GM19395 (cell line): ENCODE measurements at regions not wholly inside any gene's neighbourhood (a gene's known extent, or its start where the extent isn't known, plus 50 kb on each side); places are given as distances from the start of the nearest gene placed in this dataset.
"Not testable (repeated sequence)": the region's sequence is repeated elsewhere in the genome, so short reads cannot be mapped to it uniquely, and the experiment has no call there.

Source experiments
- ATAC-seq: cut with Tn5 transposase; IDR thresholded peaks from one replicate; pipeline ENCODE4 v1.9.1; 2021; ENCODE audit warnings: mild to moderate bottlenecking, moderate library complexity; ENCODE audit not compliant: unreplicated experiment

GRCh38 chr2:138267161-138267901 is 234.2 kb upstream of the SPOPL start:
- peak; percentile 86 for ATAC-seq

- ATAC-seq: peak; percentile 39
Measured at GRCh38 chr2:138267902-138268254, 233.7 kb upstream of the SPOPL start.

- no peak for ATAC-seq
Measured at GRCh38 chr2:138269765-138270164, 231.8 kb upstream of the SPOPL start.

- no peak for ATAC-seq
Measured at GRCh38 chr2:138271467-138271866, 230.1 kb upstream of the SPOPL start.

GRCh38 chr2:138272524-138273195 is 228.9 kb upstream of the SPOPL start:
- ATAC-seq: no peak

GRCh38 chr2:138273280-138273679 is 228.3 kb upstream of the SPOPL start:
- ATAC-seq: not testable (repeated sequence)

- ATAC-seq: no peak
Measured at GRCh38 chr2:138274421-138275291, 226.9 kb upstream of the SPOPL start.

GRCh38 chr2:138275292-138275690 is 226.3 kb upstream of the SPOPL start:
- ATAC-seq: no peak

GRCh38 chr2:138275881-138276280 is 225.7 kb upstream of the SPOPL start:
- ATAC-seq: no peak

GRCh38 chr2:138276339-138276738 is 225.2 kb upstream of the SPOPL start:
- no peak for ATAC-seq

- no peak for ATAC-seq
Measured at GRCh38 chr2:138277062-138277461, 224.5 kb upstream of the SPOPL start.

GRCh38 chr2:138279871-138280270 is 221.7 kb upstream of the SPOPL start:
- no peak for ATAC-seq

- ATAC-seq: no peak
Measured at GRCh38 chr2:138280999-138281695, 220.4 kb upstream of the SPOPL start.

- no peak for ATAC-seq
Measured at GRCh38 chr2:138282014-138282672, 219.4 kb upstream of the SPOPL start.

GRCh38 chr2:138291805-138292204 is 209.8 kb upstream of the SPOPL start:
- no peak for ATAC-seq

- no peak for ATAC-seq
Measured at GRCh38 chr2:138293045-138293444, 208.5 kb upstream of the SPOPL start.

- ATAC-seq: no peak
Measured at GRCh38 chr2:138293549-138293948, 208.0 kb upstream of the SPOPL start.

GRCh38 chr2:138294451-138294850 is 207.1 kb upstream of the SPOPL start:
- ATAC-seq: no peak

- ATAC-seq: no peak
Measured at GRCh38 chr2:138296365-138296764, 205.2 kb upstream of the SPOPL start.

- ATAC-seq: peak; percentile 83
Measured at GRCh38 chr2:138298120-138298814, 203.3 kb upstream of the SPOPL start.
